HG02798 (cell line): ENCODE measurements at regions not wholly inside any gene's neighbourhood (a gene's known extent, or its start where the extent isn't known, plus 50 kb on each side); places are given as distances from the start of the nearest gene placed in this dataset.
"Not testable (repeated sequence)": the region's sequence is repeated elsewhere in the genome, so short reads cannot be mapped to it uniquely, and the experiment has no call there.

Experiments used
- ATAC-seq: cut with Tn5 transposase; IDR thresholded peaks from one replicate; pipeline ENCODE4 v1.9.1; 2021; ENCODE audit warnings: mild to moderate bottlenecking; ENCODE audit not compliant: unreplicated experiment, poor library complexity

GRCh38 chr1:235059221-235059620 is 69.4 kb downstream of the TOMM20 start:
- ATAC-seq = no peak

DNA sequence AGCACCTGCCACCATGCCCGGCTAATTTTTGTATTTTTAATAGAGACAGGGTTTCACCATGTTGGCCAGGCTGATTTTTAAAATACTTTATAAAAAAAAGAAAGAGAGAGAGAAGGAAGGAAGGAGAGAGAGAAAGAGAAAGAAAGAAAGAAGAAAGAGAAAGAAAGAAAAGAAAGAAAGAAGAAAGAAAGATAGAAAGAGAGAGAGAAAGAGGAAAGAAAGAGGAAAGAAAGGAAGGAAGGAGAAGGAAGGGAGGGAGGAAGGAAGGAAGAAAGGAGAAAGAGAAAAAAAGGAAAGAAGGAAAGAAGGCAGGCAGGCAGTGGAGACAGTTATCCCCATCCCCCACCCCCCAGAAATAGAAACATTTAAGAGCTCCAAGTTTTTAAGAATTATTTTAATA is 69.9 kb downstream of the TOMM20 start:
- ATAC-seq = no peak

- no peak for ATAC-seq
These were observed 71.0 kb downstream of the TOMM20 start for GRCh38 chr1:235057385-235058306.

DNA sequence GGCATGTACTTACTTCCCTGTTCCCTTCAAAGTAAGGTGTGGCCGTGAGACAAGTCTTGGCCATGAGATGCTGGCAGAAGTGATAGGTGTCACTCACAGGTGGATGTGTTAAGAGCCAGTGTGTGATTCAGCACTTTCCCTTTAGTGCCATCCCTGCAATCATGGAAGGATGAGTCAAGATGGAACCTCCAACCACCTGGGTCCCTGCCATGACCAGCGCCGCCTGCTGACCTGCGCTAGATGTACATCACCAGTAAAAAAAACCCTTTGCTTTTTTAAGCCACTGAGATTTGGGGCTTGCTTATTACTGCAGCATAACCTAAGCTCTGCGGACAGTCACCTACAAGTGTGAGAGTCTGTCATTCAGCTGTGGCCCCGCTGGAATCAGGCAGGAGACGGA is 71.7 kb downstream of the TOMM20 start:
- ATAC-seq = no peak

DNA sequence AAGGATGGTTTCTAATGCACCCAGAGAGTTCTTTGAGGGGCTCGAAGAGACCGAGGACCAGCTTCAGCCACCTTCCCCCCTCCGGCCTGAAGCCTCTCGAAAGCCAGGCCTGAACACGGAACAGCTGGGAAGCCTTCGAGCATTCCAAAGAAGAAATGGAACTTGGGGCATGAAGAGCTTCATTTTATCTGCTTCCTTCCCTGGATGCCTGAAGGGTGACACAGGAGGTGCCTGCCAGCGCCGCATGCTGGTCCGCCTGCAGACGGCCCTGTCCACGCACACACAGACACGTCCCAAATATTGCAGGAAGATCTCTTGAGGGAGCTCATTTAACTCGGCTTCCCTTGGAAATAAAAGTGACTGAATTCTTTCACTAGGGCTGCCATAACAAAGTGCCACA is 73.7 kb downstream of the TOMM20 start:
- ATAC-seq = no peak

GRCh38 chr1:235054466-235054865 is 74.2 kb downstream of the TOMM20 start:
- no peak for ATAC-seq

GRCh38 chr1:235052067-235053008 is 76.3 kb downstream of the TOMM20 start:
- ATAC-seq = no peak

- no peak for ATAC-seq
These were observed 77.1 kb downstream of the TOMM20 start for GRCh38 chr1:235051521-235051920.

DNA sequence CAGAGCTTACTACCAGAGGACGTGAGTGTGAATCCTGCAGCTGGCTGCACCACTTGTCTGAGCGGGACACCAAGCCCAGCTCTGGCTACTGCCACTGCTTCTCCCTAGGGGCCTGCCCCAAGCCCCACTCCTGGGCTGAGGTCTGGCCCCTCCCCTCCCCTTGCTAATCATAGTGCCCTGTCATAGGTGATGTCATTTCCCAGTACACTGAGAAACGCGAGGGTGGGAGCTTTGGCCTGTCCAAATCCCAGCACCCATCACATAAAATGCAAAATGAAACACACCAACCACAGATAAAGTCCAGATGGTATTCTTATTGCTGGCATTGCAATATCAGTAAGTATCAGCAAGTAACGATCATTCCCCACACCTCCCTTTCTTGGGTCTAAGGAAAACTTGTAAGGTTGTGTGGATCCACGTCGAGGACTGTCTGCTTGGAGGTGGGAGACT is 77.7 kb downstream of the TOMM20 start:
- peak; percentile 38 for ATAC-seq

- not testable (repeated sequence) for ATAC-seq
These were observed 78.8 kb downstream of the TOMM20 start for GRCh38 chr1:235049716-235050378.

- ATAC-seq = no peak
These were observed 79.4 kb downstream of the TOMM20 start for GRCh38 chr1:235049217-235049616.

DNA sequence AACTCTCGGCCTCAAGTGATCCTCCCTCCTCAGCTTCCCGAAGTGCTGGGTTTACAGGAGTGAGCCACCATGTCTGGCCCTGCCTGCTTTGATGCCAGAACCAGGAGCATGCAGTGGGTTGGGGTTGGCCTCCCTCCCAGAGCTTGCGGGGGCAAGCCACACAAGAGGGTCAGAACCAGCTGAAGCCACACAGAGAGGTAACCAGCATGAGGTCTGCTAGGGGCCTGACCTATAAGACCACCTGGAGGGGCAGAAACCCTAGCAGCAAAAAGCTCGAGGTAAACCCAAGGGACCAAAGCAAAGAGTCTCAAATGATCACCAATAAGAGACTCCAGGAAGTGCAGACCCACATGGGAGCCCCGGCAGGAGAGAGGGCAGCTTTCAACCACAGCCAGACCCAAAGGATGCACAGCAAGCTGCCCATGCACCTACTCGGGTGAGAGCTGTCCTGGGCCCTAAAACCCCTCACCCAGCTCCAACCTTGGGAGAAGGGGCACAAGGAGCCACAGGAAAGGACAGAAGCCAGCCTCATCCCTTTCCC is 81.2 kb downstream of the TOMM20 start:
- ATAC-seq = no peak

DNA sequence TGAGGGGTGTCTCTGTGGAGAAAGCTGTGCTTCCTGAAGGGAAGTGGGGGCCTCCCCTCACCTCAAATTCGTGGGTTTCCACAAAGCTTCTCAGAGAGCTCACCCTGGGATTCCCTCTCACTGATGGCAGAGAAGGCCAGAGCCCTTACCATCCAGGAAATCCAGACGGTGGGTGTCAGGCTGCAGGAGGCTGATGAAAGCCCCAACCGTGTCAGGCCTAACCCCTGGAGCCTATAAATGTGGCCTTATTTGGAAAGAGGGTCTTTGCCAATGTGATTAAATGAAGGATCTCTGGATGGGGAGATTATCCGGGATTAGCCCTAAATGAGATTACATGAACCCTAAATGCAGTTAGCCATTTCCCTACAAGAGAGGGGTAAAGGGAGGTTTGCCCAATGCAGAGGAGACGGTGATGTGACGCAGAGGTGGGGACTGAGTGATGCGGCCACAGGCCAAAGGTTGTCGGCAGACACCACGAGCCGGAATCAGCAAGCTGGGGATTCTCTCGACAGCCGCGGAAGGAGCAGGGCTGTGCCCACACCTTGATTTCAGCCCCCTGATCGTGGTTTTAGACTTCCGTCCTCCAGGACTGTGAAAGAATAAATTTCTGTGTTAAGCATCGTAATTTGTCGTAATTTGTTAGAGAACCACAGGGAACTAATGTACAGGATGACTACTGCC is 82.6 kb downstream of the TOMM20 start:
- ATAC-seq = no peak

DNA sequence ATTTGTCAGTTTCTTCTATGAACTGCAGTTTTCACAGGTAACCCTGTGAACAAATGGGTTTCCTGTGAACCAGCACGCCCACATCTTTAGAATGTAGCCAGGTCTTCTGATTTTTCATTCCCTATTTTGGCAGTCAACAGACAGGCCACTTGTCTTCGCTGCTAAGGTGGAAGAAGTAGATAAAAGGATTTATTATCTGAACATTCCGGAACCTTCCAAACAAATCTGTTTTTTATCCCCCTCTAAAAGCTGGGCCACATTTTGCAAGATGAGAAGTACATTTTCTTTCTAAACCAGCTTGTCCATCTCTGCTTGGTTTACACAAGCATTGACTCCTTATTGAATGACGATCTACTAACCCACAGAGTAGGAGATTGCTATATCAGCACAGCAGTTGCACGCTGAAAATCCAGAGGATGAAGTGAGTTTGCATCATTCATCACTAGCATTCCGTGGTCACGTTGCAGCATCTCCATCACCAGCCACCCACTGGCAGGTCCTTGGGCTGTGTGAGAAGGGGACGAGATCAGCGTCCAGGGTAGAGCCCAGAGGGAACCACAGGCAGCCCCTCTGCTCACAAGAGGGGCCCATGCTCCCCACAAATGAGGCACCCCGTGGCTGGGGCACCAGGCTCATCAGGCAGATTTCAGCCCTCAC is 83.5 kb downstream of the TOMM20 start:
- no peak for ATAC-seq

DNA sequence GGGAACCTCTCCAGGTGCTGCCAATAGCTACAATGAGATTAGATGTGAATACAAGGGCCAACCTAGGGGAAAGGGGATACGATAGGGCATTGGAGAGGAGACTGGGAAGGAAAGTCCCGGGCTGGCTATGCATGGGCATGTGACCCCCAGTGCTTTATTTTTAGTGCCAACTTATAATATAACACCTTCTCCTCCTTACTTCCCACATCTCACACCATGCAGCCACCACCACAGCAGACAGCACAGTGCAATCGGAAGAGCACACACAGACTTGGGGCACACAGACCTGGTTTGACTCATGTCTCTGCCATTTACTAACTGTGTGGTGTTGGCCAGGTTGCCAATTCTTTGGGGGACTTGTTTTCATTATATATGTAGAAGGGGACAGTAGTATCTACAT is 85.4 kb downstream of the TOMM20 start:
- ATAC-seq = no peak

- ATAC-seq = no peak
These were observed 89.9 kb downstream of the TOMM20 start for GRCh38 chr1:235038701-235039100.

DNA sequence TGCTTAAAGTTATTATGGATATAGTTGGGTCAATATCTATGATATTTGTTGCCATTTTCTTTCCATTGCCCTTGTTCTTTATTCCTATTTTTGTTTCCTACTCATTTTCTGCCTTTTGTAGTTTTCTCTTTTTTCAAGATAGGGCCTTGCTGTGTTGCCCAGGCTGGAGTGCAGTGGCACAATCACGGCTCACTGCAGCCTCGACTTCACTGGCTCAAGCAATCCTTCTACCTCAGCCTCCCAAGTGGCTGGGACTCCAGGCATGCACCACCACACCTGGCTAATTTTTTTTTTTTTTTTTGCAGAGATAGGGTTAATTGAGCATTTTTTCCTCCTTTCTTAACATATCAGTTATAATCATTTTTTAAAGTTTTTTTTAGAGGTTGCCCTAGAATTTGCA is 92.7 kb downstream of the TOMM20 start:
- no peak for ATAC-seq

- no peak for ATAC-seq
These were observed 97.6 kb downstream of the TOMM20 start for GRCh38 chr1:235030919-235031596.

- no peak for ATAC-seq
These were observed 100.8 kb downstream of the TOMM20 start for GRCh38 chr1:235027862-235028250.
